ENCODE measurements at regions not wholly inside any gene's neighbourhood (a gene's known extent, or its start where the extent isn't known, plus 50 kb on each side); places are given as distances from the start of the nearest gene placed in this dataset.
"Not testable (repeated sequence)": the region's sequence is repeated elsewhere in the genome, so short reads cannot be mapped to it uniquely, and the experiment has no call there.

GRCh38 chr14:99037326-99037725 is 234.7 kb downstream of the BCL11B start:
- TF ChIP-seq TCF7 (CRISPR knock-in tag; IDR thresholded peaks at IDR 0.05; ENCODE audit: low read depth); ATF1 (CRISPR knock-in tag; IDR thresholded peaks at IDR 0.05); CTCF (IDR thresholded peaks at IDR 0.05); CREB1 (CRISPR knock-in tag; IDR thresholded peaks at IDR 0.05); MAX (CRISPR knock-in tag; IDR thresholded peaks at IDR 0.05): not testable (repeated sequence)

All from WTC11 (cell line).